Activated T-cell treated with anti-CD3 and anti-CD28 coated beads for 4 hours (primary cell): ENCODE measurements at regions not wholly inside any gene's neighbourhood (a gene's known extent, or its start where the extent isn't known, plus 50 kb on each side); places are given as distances from the start of the nearest gene placed in this dataset.

Source experiments
- DNase-seq: peaks from one replicate; pipeline ENCODE4 v3.0.0-alpha.2; 2020

- DNase-seq = no peak
These were observed 247.5 kb downstream of the TFCP2L1 start for GRCh38 chr2:121037480-121037879.

- DNase-seq = no peak
These were observed 247.0 kb downstream of the TFCP2L1 start for GRCh38 chr2:121038031-121038430.

GRCh38 chr2:121038431-121038830 lies 246.6 kb downstream of the TFCP2L1 start:
- no peak for DNase-seq

- DNase-seq = no peak
These were observed 245.9 kb downstream of the TFCP2L1 start for GRCh38 chr2:121038891-121039616.

DNA sequence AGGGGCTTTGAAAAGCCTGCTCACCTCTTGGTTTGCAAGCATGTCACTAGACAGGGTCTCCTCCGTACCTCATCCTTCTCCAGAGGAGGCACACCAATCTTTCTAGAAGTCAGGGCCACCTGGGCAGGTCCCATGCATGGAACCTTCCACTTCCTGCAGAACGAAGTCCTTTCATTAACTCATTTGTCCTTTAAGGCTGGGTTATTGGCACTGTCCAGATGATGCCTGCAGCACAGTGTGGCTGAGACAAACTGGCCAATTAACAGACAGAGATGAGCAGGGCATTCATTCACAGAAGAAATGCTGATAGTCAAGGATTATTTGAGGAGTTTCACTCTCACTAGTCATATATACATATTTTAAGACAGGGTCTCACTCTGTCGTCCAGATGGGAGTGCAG lies 245.3 kb downstream of the TFCP2L1 start:
- no peak for DNase-seq

- DNase-seq = no peak
These were observed 243.5 kb downstream of the TFCP2L1 start for GRCh38 chr2:121041516-121041915.

- no peak for DNase-seq
These were observed 241.8 kb downstream of the TFCP2L1 start for GRCh38 chr2:121043061-121043826.

DNA sequence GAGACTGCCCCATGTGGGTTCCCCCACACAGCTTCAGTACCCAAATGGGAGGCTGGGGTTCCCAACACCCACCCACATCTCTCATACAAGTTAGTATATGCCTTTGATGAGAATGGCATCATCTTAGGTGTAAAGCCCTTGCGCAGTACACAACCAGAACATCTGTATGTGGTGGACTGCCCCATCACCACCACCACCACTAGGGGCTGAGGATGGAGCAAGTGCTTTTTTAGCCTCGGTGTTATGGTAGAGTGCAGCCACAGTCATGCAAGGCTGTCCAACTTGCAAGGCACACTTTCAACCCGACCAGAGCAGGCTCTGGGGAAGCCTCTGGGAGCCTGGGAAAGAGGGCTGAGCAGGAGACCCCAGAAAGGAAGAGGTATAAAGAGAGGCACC lies 241.2 kb downstream of the TFCP2L1 start:
- no peak for DNase-seq

DNA sequence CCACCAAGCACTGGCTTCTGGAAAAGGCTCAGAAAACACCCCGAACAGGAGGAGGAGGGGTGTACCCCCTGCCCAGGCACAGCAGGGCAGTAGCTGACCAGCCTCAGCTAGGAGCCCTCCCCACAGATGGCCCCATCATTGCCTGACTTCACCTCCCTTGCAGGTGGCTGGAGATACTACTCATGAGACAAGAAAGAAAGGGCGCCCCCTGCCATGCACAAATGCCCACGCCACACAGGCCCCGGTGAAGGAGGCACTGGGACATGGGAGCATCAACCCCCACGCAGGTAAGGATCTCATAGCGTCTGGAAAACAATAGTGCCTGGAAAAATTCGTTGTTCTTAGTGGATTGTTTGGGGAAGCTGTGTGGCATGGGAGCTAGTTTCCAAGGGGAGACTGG lies 240.6 kb downstream of the TFCP2L1 start:
- no peak for DNase-seq

DNA sequence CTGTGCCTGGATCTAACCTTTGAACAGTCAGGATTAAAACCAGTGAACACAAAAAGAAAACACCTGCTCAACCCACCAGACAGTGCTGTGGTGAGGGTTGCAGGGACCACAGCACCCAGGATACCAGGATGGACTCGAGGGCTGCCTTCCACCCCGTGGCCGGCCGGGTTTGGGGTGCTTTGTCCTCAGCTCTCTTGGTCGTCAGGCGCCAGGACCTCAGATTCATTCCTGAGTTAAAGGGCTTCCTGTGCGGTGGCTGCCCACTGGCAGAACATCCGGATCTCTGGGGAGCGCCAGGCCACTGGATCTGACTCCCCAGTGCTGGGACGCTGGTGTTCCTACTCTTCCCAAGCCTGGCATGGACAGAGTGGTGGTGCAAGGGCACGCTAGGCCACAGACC lies 239.8 kb downstream of the TFCP2L1 start:
- no peak for DNase-seq

DNA sequence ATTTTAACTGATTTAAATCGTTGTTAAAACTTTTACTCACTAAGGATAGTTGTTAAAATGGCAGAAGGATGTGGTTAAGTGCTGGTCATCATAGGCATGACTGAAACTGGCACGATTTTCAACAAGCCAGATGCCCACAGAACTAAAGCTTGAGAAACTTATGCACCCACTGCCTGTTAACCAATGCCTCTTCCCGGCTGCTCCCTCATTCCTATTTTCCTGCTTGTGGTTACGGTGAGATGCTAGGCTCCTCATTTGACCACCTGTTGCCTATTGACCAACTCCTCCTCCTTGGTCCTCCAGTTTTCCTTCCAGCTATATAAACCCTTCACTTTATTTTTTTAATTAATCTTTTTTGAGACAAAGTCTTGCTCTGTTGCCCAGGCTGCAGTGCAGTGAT lies 238.7 kb downstream of the TFCP2L1 start:
- no peak for DNase-seq

- no peak for DNase-seq
These were observed 237.6 kb downstream of the TFCP2L1 start for GRCh38 chr2:121047383-121047782.

- DNase-seq = no peak
These were observed 235.9 kb downstream of the TFCP2L1 start for GRCh38 chr2:121049131-121049530.

DNA sequence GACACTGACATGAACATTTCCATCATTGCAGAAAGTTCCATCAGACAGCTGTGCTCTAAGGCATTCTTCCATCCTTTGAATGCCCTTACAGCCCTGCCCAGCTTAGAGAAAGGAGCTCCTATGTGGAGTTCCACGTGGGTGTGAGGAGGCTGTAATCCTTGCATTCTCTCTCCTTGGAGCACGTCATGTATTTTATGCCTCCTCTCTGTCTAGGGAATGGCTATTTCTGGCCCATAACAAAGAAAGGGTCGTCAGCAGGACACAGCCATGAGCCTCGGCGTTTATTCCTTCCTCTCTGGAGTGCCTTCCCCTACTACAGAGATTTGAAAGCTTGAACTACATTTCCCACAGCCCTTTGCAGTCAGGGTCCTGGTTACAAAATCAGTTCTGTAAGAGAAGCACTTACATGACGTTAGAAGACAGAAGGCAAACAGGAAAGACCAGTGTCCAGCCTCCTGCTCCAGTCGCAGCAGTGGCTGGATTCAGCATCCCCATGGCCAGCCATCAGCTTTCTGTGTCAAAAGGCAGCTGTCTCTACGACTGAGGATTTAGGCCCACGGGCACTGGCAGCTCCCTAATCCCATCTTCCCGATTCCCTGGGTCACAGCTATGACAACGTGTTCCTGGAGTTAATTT lies 234.9 kb downstream of the TFCP2L1 start:
- DNase-seq = no peak

DNA sequence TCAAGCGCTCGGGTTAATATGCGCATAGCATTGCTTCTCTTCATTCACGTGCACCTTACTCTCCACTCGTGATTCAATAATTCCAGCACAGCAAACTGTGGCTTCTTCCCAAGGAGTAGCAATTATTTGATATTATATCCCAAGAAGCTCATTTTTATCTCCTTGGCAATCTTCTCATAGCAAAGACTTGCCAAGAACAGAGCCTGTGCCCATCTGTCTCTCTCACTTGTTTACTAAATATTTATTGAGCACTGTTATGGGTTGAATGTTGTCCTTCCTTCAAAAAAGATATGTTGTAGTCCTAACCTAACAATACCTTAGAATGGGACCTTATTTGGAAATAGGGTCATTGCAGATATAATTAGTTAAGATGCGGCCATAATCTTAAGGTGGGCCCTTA lies 233.7 kb downstream of the TFCP2L1 start:
- no peak for DNase-seq

- no peak for DNase-seq
These were observed 233.0 kb downstream of the TFCP2L1 start for GRCh38 chr2:121052023-121052422.

GRCh38 chr2:121052521-121052920 lies 232.5 kb downstream of the TFCP2L1 start:
- no peak for DNase-seq

- DNase-seq = no peak
These were observed 229.9 kb downstream of the TFCP2L1 start for GRCh38 chr2:121055088-121055487.

- DNase-seq = no peak
These were observed 229.5 kb downstream of the TFCP2L1 start for GRCh38 chr2:121055501-121055900.

- no peak for DNase-seq
These were observed 226.0 kb downstream of the TFCP2L1 start for GRCh38 chr2:121058852-121059558.

DNA sequence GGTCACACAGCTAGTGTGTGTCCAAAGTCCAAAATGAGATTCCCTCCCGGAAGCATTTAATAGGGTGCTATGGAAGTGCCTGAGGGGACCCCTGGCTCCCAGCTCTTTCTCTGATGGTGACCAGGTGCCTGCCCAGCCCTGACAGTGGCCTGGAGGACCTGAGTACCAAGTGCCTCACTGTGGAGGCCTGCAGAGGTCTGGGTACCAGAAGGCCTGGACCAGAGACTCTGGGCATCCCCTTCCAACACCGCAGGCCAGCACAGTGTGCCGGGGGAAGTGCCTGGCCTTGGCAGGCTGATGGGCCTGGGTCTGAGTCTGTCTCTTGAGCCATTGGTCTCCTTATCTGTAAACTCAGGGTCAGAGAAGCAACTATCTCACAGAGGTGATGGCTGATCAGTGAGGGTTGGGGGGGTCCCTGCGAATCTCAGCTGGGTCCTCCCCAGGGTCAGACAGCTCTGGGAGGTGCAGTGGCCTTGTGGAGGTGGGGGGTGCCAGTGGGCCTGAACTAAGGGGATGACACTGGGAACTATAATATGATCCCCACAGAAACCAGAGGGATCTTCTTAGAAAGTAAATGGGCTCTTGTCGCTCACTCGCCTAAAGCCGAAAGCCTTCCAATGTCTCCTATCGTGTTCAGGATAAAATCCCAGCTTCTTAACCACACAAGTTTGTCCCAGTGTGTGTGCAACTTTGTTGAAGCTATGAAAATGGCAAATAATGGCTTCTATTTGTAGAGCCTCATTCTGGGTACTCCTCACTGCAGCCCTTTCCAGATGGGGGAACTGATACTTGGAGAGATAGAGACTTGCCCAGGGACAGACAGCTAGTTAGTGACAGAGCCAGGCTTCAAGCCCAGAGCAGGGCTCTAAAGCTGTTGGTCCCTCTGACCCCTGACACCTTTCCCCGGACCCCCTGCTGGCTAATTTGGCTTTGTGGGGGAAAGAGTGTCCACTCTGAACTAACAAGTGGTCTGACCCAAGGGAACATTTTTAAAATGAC lies 225.1 kb downstream of the TFCP2L1 start:
- DNase-seq = no peak

GRCh38 chr2:121061633-121062032 lies 223.4 kb downstream of the TFCP2L1 start:
- no peak for DNase-seq
